CD4-positive, alpha-beta T cell treated with Interleukin-6 for 4 hours (primary cell): ENCODE measurements at regions not wholly inside any gene's neighbourhood (a gene's known extent, or its start where the extent isn't known, plus 50 kb on each side); places are given as distances from the start of the nearest gene placed in this dataset.

Experiments
- DNase-seq: peaks from one replicate; pipeline ENCODE4 v3.0.0-alpha.2; 2020; ENCODE audit warnings: mixed read lengths

DNA sequence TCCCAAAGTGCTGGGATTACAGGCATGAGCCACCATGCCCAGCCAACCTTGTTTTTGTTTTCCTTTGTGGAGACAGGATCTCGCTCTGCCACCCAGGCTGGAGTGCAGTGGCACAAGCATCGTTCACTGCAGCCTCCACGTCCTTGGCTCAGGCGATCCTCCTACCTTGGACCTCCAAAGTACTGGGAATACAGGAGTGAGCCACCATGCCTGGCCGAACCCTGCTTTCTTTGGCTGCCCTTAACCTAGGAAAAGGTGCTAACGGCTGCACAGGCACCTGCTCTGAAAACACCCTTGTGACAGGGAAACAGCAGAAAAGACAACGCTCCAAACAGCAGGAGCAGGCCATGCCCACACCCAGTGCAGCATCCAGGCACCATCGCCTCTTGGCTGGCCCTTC, 71.9 kb downstream of the OAT start:
- no peak for DNase-seq

DNA sequence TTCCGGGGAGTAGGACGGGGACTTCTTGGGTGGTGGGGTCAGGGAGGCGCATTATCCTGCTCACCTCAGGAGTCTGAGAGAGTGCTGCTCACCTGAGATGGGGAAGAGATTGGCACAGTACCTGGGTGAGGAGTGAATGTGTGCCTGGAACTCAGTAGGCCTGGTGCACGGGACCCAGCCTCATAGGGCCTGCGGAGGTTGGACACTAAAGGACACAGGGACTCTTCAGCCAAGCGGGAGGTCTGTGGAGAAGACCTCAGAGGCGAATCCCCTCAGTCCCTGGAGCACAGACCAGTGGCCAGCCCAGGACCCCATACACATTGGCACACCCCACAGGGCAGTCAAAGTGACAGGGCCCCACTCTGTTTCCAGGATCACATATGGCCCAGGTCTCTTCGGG, 73.2 kb downstream of the OAT start:
- DNase-seq, result no peak

DNA sequence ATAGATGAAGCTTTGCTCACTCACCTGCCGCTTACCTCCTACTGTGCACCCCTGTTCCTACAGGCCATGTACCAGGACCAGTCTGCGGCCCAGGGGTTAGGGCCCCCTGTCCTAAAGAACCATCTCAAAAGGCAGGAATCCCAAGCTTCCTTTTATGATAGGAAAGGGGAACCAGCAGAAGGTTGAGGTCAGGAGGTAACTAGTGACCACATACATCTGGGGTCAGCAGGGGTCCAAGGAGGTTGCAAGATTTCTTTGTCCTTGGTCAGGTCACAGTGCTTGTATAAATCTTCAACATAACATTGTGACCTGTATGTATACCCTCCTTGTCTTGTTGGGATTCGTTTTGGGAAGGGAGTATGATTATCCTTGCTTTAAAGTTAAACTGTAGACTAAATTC, 73.8 kb downstream of the OAT start:
- DNase-seq, result no peak

DNA sequence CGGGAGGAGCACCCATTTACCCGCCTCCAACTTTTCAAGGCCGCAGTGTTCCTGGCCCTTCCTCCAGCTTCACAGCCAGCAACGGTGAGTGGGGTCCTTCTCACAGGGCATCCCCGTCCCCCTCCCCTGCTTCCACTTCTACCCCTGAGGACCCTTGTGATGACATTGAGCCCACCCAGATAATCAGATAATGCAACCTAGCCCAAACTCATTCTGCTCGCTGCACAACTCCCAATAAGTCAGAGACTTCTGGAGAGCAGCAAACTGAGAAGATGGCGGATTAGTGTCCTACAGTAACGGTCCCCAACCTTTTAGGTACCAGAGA, 74.5 kb downstream of the OAT start:
- DNase-seq, result no peak

DNA sequence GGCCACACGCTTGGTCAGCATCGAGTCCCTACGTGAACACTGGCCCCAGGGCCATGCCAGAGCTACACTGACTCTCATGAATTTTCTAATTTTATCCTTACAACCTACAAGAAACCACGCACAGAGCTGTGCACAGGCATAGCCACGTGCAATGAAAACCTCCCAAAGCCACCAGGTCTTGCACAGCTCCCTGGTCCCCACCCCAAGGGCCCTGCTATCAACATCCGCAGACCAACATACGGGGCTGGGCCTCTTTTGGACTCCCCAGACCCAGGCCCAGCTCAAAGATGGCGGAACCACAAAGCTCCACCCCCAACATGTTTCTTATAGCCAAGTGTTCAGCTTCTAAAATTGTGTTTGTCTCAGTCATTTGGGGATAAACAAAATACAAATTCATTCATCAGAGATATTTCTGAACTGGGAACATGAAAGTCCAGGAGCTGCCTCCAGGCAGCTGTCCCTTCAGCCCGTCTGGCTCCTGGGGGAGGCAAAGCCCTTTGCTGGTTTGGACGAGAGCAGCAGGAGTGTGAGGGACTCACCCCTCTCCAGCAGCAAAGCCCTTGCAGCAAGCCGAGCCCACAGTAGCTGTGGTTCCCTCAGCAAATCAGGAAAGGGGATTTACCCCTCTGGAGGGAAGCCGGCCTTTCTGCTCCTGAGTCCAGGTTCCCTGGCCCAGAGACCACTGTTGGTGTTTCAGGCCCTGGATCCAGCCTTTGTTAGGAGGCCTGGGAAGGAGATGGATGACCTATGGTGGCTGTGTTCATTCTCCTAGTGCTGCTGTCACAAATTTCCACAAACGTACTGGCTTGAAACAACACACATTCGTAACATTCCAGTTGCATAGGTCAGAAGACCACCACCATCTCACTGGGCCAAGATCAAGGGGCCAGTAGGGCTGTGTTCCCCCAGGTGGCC, 75.1 kb downstream of the OAT start:
- DNase-seq, result no peak

DNA sequence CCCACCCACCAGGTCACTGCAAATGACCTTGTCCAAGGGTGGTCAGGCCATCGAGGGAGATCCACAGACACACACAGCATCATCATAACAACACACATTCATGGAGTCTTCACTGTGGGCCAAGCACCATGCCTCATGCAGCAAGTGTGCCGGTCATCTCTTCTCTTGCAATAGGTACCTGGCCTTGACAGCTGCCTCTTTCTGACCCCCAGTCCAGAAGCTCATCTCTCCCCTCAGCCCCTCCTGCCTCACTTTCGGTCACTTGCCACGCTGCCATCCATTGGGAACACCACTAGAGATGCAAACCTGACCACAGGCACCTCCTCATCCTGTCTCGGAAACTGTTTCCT, 75.9 kb downstream of the OAT start:
- DNase-seq, result no peak

DNA sequence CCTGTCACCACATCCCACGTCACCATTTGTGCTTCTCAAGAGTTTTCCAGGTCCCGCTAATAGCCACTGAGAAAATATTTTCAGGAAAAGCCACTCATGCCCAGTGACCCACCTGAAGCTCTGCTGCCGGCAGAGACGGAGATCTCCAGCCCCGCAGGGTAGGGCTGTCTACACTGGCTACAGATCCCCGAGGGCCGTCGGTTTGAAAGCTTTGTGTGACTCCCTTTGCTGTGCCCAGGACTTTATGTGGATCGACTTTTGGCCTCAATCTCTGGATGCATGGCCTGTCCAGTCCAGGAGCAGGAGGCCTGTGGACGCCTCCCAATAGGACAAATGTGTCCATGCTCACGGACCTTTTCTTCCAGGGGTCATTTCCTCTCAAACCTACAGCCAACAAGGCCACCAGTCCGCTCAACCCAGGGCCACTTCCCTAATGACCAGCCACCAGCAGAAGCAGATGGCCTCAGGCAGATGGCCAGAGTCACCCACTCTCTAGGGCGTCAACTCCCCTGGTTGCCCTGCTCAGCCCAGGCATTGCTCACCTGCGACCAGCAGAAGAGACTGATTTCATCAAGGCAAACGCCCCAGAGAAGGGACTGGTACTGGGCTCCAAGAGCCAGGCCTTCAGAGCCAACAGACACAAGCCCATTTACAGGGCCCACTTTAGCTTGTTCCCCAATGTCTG, 76.4 kb downstream of the OAT start:
- DNase-seq, result no peak

DNA sequence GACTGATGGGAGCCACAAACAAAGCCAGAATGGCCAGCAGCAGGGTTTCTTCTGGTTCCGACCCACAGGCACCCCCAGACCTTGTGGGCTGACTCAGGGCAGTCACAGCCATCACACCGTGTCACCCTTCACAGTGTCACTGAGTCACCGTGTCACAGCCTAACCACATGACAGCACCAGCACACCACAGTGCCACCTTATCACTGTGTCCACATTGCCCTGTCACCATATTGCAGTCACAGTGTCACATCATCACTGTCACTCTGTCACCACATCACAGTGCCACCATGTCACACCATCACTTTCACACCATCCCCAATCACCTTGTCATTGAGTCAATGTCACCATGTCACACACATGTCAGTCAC, 77.0 kb downstream of the OAT start:
- no peak for DNase-seq

DNA sequence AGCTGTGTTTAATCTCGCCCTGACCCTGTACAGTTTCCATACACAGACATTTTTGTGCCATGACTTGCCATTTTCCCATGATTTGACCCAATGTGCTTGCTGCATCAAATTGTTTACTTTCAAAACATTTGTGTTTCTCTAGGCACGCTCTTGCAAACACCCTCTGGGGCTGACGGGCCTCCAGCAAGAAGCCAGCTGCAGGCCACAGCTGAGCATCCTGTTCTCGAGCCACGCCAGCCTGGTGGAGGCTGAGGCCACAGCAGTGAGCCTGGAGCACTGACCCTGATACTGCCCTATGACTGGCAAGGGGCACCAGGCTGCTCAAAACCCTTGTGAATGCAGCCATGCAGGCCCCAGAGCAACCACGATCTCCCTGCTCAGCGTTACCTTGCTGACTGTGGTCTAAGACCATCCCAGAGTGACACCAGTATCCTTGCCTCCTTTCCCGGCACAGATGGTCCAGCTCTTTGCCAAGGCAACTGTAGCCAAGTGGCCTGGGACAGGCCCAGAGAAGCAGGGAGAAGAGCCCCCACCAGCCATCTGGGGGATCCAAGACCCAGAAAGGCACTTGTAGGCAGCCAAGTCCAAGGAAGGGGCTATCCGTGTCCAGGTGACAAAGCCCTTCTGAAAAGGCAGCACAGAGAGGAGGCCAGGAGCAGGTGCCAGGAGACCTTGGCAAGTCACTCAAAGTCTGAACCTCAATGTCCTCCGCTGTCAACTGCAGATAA, 78.5 kb downstream of the OAT start:
- DNase-seq, result no peak

DNA sequence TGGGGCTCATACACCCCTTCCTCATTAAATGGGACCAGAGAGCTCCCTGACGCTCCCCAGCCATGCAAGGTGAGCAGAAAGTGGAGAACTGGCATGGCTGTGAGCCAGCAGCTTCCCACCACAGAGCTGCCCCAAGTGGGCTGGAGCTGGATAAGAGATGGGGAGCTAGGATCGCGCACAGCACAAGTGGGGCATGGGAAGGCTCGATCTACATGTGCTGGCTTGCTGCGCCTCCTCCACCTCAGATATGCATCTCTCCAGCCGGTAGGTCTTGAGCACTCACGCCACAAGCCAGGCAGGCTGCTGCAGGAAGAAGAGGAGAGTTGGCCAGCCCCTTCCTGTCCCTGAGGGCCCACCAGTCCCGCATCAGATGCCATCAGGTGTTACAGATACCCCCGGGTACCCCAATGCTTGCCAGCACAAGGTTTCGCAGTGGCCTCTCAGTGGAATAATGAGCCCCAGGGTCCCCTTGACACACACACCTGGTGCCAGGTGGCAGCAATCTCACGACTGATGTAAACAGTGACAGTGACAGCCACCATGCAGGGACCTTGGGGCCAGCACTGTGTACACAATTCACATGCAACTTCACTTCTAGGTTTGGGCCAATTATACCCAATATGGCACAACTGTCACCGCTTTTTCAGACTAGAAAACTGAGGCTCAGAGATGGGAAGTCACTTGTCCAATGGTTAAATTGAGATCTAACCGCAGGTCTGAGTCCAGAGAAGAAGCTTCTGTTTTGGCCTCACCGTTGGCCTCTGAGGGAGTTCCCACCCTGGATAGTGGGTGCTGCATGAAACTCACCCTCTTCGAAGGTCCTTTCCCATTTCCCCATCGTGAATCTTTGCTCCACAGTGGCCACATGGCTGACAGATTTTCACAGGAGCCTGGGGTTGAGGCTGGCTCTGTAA, 79.3 kb downstream of the OAT start:
- DNase-seq, result no peak

DNA sequence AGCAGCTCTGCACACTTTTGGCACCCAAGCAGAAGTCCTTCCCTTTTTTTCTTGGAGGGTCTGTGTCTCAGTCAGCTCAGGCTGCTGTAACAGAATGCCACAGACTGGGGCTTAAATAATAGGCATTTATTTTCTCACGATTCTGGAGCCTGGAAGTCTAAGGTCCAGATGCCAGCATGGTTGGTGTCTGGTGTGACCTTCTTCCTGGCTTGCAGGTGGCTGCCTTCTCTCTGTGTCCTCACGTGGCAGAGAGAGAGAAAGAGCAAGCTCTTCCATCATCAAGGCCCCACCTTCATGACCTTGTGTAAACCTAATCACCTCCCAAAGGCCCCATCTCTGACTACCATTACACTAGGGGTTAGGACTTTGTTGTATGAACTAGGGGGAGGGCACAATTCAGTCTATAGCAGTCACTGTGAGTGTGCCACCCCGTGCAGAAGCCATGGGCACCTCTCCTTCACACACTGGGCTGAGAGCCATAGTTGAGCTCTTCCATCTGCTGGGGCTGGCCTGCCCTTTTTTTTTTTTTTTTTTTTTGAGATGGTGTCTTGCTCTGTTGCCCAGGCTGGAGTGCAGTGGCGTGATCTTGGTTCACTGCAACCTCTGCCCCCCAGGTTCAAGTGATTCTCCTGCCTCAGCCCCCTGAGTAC, 80.3 kb downstream of the OAT start:
- DNase-seq, result no peak

DNA sequence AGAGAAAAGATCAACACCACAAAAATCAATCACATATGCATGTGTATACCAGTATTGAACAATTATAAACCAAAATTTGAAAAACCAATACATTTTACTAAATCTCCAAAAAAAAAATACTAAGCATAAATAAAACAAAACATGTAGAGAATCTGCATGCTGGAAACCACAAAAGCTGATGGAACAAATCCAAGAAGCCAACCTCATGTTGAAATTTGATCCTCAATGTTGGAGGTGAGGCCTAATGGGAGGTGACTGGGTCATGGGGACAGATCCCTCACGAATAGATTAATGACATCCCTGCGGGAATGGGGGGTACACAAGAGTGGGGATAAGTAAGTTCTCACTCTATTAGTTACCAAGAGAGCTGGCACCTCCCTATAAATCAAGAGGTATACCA, 82.5 kb downstream of the OAT start:
- no peak for DNase-seq

DNA sequence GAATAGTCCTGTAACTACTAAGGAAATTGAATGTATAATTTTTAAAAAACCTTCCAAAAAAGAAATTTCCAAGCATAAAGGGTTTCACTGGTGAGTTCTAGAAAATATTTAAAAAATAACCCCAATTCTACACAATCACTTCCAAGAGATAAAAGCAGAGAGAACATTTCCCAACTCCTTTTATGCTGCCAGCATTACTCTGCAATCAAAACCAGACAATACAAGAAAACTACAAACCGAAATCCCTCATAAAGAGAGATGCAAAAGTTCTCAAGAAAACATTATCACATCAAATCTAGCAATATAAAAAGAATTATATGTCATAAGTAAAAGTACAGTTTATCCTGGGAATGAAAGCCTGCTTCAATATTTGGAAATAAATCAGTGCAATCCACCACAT, 84.8 kb downstream of the OAT start:
- DNase-seq, result no peak

DNA sequence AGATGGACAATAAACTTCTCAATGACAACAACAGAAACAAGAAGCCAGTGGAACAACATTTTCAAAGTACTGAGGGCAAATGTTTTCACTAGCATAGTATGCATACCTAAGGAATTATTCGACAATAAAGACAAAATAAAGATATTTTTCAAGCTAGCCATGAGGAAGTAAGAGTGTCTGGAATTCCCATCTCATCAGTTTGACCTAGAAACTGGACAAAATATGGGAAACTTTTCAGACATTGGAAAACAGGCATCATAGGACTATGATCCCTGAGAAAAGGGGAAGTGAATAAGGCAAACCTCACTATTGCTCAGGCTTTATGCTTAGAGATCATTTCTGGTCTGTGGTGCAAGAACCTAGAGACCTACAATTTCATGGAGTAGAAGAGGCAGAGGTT, 86.3 kb downstream of the OAT start:
- DNase-seq, result no peak

DNA sequence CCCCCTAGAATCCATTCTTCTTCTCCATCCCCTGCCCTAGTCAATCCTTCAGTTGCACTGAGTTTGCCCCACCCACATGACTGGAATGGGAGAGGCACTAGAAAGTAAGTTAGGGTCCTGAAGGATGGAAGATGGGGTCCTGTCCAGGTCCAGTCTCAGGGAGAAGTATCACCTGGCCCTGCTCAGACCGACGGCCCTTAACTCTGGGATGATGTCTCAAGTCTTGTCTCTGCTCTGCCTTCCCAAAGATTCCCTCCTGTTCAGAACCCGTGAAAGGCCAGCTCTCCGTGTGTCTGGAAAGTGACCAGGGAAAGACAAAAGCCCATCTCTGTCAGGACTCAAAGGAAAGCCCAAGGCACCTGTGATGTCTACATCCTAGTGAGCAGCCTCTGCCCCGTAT, 88.8 kb downstream of the OAT start:
- no peak for DNase-seq

DNA sequence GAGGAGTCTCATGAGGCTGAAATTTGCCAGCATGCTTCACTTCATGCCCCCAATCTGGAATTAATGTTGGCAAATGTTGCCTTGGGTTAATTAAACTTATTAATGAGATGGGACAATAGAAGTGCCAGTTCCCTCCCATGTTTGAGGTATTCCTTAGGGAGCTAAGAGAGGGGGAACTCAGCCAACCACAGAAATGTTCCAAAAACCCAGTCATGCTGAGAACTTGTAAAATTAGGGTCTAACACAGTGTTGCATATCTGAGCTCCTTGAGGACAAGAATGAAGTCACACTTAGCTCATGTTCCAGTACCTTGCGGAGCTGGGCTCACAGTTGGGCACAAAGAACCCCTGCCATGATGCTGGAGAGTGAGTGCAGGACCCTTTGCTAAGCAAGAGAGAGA, 89.4 kb downstream of the OAT start:
- DNase-seq, result no peak

DNA sequence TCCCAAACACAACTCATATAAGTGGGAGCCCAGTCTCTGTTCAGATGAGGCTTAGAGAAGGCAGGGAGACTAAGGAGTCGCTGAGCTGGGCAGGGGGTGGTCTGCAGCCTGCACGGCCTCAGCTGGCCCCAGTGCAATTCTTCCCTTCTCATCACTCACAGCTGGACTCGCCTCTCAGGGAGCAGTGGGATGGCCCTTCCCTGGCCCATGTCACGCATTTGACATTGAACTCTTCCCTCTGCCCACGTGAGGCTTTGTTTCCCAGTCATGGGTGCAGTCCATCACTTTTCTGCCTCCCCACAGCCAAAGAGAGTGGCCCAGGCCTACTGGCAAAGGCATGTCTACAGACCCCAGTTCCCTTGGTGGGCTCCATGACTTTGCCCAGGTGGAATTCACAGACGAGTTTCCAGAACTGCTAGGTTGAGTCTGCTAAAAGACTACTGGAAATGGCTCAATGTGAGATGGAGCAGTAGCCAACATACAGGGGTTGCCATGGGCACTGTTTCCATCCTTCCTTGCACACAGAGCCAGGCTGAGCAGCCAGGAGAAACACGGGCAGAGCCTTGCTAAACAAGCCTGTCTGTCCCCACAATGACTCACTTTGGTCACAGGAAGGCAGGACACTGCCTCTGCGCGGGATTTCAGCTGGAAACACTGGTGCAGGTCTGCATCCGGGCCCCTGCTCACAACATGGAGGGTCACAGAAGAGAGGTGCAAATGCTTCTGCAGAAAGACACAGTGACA, 90.1 kb downstream of the OAT start:
- no peak for DNase-seq

DNA sequence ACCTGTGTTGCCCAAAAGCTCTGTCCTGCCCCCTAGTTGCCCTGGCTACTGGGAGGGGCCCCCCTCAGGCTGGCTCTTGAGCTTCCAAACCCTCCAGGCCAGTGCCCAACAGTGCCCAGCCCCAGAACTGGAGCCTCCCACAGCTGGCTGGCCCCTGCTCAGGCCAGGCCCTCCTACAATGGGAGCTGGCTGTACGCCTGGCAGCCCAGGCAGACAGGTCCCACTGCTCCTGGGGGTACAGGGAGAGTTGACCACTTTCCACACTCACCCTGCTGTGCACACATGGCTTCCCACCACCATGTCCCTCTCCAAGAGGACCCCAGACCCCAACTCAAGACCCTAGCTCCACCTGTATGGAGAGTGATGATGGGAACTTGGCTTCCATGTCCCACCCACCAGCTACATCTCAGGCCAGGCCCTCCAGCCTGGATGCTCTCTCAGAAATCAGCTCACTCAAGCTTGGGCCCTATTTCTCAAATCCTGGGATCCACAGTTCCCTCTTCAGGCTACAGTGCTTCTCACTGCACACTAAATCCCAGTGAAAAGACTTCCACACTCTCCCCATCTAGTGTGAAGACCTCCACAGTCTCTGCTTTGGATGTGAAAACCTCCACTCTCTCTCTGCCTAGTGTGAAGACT, 92.6 kb downstream of the OAT start:
- no peak for DNase-seq

DNA sequence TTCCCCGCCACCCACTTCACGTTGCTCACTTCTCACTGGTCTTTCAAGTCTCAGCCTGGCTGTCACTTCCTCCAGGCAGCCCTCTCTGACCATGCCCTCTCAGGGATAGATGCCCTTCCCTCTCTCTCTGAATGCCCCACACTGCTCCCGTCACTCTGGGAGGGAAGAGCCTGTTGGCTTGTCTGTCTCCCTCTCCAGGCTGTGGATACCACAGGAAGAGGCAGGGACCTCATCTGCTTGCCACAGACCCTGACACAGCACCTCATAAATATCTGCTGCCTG, 93.1 kb downstream of the OAT start:
- no peak for DNase-seq

DNA sequence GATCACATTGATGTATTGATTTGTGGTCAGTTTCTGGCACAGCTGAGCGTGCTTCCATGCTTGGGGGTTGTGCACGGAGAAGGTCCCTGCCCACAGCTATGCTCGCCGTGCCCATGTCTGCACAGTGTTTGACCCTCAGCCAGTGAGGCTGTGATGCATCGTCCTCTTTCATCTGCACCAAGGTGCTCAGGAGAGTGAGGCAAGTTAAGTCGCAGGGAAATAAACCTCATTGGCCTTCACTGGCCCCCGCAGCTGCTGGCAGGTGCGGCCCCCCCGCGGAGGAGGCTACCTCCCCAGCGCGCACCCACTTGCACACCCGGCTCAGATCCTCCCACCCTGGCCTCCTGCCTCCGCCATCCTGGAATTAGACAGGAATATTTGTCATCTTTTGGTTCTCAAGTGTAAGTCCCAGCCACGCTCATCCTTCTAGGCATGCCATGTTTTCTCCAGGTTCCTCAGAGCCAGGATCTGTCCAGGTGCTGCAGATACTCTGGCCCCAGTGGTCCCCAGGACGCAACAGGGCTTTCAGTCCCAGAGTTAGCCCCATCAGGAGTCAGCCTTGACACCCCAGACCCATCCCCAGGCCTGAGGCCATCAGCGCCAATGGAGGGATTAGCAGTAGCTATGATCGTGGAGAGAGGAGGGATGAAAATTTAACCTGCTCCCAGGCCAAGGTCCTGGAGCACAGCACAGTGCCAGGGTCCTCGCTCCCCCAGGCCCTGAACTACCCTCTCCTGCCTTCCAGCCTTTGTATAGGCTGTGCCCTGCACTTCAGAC, 93.7 kb downstream of the OAT start:
- DNase-seq, result no peak

DNA sequence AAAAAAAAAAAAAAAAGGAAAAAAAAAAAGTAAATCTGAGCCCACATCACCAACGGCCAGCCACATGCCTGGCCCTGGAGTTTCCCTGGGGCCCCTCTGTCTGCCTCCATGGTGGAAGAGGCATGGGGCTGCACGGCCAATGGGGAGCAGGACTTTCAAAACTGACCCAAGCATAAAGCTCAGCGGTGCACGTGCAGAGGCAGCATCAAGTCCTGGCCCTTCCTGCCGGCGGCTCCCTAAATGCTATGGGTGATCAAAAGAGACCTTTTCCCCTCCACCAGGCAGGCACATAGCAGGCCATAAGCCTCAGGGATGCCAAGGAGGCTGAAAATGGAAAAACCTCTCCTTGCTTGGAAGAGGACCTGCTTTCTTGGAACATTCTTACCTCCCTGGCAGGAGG, 94.3 kb downstream of the OAT start:
- no peak for DNase-seq
